NCI-H2029 treated with DMSO at 0.1 percent for 48 hours (cell line): ENCODE measurements at regions not wholly inside any gene's neighbourhood (a gene's known extent, or its start where the extent isn't known, plus 50 kb on each side); places are given as distances from the start of the nearest gene placed in this dataset.

Source experiments
- DNase-seq: peaks from one replicate; lab custom pipeline; 2025; lab: John Stamatoyannopoulos, UW

DNA sequence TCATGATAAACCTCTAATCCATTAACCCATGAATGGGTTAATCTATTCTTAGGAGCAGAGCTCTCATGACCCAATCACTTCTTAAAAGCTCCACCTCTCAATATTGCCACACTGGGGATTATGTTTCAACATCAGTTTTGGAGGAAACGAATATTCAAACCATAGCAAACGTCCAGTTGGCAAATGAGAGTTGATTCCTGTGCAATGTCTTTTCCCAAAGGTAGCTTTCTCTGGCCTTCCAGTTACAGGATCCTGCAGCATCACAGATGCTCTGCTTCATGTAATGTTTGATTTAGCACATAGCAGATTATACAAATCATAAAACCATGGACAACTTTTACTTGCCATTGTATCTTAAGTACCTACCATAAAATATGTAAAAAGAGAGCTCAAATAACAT, 481.0 kb downstream of the TNS1 start:
- DNase-seq: no peak

DNA sequence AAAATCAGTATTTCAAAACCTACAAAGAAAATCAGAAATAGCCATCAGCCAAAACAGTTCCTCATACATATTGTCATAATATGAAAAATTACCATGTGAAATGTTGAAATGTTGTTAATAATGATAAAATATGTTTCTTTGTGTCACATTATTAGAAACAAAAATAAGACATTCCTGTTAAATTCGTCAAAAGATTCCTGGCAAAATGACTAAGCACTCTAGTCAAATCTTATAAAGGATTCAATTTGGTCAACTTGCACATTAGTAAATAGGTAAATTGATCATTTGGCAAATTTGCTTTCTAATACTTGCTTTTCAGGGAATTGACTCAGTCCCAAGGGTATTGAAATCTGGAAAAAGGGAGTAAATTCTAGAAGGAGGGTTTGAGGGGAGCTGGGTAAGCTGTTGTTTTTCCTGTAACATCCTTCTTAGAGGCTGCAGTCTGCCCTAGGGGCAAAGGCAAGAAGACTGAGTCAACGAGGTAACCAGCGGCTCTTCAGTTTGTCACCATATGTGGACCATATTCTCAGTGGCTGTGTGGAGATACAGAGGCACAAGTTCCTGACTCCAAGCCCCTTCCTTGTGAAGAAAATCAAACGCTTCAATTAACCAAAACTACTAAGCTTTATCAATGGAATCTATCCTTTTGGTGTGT, 482.3 kb downstream of the TNS1 start:
- DNase-seq: no peak

DNA sequence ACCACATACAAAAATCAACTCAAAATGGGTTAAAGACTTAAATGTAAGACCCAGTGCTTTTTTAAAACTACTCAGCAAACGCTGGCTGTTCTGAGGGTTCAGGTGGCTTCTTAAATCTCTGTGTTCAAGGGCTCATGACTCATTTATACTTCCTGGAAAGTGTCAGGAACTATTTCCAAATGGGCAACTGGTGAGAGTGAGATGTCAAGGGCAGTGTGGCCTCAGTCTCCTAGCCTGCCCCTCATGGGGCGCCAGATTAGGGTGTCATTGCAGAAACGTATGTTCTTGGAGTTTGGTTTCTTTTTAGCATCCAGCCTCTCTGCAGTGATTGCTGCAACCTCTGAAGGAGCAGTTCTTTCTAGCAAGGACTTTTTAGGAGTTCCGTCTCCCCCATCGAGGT, 485.4 kb downstream of the TNS1 start:
- no peak for DNase-seq

DNA sequence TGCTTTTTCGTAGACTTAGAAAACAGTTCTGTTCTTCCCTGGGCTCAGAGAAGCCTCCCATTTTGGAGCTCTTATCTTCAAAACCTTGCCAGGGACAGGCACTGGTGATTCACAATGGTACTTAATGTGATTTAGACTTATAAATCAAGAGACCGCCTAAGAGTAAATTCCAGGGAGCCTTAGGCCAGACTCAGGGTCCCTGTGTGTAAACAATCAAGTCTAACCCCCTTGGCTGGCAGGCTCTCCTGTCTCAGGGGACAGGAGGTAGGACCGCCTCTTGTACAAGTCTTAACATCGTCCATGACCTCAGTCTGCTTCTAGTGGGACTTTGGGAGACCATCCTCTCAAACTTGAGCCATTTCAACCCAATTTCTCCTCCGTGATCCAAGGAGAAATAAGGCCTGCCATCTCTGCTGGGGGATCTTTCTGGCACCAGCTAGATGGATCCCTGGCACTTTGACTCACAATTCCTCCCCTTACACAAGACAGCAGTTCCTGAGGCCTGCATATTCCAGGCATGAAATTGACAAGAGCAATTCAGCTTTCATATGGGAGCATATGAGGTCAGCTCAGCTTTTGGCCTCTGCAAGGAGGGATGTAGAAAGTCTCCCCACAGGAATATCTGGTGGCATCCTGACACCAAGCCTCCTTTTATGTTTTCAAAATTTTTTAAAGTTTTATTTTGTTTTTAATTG, 487.0 kb downstream of the TNS1 start:
- no peak for DNase-seq

DNA sequence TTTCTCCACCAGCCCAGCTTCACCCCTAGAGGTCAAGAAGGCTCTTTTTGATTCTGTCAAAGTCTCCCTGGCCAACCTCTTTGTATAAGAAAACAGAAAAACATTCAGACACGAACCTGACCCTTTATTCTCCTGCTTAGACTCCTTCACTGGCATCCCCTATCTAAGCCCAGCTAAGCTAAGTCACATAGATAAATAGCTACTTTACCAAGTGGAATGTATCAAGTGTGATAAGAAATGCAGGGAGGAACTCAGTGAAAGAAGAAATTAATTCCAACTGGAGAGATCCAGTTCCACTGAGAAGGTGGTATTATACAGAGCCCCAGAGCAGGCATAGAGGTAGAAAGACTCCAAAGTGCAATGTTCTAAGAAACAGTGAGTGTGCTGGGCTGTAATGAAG, 489.5 kb downstream of the TNS1 start:
- no peak for DNase-seq

DNA sequence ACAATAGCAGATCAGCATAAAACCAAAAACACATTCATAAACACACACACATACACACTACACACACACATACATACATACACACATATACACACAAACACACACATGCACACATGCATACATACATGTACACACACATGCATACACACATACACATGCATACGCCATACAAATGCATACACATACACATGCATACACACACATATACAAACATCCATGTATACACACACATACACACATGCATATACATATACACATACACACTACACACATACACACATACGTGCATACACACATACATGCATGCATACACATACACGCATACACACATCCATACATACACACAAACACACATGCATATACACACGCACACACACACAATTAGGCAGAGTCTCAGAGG, 490.1 kb downstream of the TNS1 start:
- no peak for DNase-seq

DNA sequence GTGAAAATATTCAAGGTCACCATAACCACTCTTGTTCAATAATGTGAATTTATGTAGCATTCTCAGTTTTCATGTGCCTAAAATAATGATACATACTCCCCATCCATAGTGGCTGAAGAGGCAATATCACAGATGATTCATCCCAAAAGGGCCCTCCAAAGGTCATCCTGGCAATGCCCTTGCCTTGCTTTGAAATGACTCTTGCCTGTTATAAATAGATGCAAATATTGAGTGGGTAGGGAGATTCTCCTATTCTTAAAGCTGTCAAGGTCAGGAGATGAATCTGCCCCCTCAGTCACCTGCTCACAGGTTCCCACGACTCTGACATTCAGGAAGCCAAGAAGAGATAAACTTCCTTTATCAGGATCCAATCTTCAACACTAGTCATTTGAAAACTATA, 490.5 kb downstream of the TNS1 start:
- DNase-seq: no peak

DNA sequence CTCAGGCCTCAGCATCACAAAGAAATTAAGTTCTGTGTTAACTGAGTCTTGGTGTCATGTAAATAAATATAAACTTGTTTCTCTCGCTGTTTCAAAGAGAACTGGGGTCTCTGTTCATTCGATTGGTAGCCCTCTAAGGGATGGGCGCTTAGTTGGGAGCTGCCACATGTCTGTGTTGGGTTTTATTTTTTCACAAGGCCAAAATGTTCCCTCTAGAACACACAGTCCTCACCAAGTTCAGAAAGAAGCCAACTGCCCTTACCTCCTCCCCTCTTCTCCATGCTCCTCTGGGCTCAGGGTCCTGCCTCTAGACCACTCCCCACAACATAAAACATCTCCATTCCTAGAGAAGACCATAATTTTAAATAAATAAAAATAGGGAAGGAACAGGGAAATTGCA, 490.9 kb downstream of the TNS1 start:
- no peak for DNase-seq

DNA sequence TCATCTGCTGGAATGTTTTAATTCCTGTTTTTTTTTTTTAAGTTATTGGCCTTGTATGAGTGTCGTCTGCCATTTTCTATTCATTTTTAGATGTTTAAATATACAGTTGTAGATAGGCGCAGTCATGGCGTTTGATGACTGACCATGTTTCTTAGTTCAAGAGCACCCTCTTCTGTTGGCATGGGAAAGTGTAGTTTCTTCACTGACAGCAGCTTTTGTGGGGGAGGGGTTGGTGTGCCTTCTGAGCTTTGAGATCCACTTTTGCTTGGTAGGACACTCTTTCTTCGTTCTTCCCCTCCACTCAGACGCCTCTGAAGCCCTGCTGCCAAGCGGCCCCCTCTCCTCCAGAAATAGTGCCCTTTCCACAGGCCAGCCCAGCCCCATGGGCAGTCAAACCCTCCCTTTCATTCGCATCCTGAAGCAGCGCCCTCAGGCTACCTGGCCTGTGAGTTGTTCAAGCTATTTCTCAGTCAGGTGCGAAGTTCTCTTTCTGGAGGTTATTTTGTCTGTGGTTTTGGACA, 492.0 kb downstream of the TNS1 start:
- DNase-seq: peak; percentile 84

DNA sequence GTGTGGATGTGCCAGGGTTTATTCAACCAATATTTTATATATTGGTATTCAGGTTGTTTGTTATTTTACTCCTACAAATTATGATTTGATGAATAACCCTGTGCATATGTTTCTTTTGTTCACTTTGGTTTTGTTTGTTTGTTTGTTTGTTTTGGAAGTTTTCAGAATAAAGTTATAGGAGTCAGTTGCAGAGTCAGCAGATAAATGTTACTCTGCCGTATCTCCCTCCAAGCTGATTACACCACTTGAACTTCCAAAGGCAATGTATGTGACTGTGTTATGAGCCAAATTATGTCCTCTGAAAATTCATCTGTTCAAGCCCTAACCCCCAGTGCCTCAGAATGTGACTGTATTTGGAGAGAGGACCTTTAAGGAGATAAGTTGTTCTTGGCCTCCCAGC, 497.5 kb downstream of the TNS1 start:
- no peak for DNase-seq

DNA sequence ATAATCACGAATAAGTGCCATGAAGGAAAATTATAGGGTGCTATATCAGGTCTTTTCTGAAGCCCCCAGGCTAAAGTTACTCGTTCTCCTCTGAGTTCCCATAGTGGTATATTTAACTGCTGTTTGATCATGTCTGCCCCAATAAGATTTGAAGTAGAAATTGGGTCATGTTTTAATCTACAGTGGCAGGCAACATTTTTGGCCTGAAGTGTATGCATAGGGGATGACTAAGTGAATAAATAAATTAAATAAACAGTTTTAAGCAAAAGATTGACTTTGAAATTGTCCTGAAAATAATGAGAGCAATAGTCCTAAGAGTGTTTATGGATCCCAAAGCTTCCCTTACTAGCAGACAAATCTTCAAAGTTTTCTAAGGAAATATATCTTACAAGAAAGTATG, 500.9 kb downstream of the TNS1 start:
- DNase-seq: no peak

DNA sequence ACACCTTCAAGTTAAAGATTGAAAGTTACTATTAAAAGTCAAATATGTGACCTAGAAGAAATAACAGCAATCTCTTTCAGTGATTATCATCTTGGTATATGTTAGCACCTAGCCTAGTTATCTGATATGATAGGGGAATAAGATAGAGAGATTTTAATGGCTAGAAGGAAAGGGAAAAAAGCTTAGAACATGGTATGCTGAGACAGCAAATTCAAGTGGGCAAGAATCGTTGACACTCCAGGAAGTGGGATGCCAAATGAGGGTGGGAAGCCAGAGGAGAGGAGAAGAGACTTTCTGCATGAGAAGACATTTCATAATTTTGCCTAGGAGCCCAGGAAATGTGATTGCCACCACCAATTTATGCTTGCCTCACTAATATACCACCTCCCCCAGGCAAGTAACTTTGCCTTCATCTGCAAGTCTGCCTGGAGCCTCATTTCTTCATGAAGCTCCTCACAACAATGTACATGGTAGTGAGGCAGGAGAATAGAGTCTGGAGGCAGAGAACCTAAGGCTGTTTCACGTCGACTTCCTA, 504.9 kb downstream of the TNS1 start:
- no peak for DNase-seq

DNA sequence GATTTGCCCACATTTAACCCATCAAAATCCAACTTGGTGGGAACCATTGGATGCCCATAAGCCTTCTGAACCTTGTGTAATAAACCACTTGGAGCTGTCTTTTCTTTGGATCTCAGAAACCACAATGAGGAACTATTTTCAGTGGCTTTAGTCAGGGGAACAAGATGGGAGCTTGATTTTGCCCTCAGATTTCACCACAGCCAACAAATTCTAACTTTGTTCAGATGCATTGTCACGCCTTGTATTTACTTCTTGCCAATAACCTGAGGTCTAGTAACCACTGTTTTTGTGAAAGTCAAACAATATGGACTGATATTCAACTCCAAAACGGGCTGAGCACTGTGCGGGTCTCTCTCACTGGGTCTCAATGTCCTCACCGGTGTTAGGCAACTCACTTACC, 508.2 kb downstream of the TNS1 start:
- no peak for DNase-seq

DNA sequence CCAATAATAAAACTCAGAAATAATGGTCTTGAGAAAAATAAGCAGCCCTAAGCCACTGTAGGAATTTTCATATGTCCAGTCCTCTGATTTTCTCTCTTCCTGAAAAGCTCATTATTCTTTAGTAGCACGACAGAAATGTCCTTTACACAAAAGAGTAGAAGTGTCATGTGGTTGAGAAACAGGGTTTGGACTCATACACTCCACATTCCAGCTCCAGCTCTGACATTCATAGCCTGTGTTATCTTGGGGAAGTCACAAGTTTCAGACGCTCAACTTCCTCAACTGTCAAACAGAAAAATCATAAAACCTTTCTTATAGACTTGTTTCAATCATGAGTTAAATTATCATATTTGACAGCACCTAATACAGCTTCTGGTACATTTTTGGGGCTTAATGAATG, 511.5 kb downstream of the TNS1 start:
- DNase-seq: no peak

DNA sequence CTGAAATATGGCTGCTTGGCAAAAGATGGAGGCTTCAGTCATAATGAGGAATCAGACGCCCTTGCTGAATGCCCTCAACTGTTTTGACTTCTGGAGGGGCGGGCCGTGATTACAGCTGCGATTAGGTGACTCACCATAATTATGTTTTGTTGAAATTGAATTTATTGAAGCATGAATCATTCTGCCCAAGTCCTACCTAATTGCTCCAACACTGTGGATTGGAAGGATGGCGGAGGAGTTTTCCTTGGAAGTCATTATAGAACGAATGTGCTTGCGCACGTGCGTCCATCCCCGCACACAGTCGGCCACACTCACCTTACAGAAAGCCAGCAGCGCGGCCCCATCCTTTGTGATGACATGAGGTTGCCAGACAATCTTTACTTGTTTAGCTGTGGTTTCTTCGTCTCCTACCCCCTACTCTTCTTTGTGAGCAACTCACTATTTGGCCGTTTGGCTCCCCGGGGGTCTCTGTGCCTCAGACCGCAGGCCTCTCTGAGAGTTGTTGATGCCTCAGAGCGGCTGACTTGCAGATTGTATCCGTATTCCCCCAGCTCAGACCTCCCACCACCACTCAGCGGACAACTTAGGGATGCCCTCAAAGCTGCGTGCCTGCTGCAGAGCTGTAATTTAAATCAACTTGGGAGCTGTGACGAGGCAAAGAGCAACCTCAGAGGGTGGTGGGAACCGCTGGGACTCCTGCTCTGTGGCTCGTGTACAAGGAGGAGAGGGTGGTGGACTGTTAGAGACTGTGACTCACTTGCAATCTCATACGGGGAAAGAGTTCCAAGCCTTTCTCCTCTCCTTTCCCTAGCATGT, 513.4 kb downstream of the TNS1 start:
- no peak for DNase-seq

DNA sequence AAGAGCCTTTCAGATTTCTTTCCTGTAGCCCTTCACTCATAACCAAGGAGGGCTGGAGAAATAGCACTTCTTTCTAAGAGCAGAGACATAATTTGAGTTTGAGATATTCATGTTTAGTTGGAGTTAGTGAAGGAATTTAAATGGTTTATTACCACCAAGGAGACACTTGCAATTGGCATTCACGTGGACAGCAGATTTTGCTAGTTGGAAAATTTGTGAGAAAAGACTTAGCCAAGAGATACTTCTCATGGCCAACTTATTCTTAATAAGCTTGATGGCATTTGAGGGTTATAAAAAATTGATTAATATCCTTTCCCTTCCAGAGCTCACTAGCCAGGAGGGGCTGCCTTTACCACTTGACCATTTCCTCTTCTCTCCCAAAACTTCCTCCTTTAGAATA, 518.7 kb downstream of the TNS1 start:
- DNase-seq: no peak

DNA sequence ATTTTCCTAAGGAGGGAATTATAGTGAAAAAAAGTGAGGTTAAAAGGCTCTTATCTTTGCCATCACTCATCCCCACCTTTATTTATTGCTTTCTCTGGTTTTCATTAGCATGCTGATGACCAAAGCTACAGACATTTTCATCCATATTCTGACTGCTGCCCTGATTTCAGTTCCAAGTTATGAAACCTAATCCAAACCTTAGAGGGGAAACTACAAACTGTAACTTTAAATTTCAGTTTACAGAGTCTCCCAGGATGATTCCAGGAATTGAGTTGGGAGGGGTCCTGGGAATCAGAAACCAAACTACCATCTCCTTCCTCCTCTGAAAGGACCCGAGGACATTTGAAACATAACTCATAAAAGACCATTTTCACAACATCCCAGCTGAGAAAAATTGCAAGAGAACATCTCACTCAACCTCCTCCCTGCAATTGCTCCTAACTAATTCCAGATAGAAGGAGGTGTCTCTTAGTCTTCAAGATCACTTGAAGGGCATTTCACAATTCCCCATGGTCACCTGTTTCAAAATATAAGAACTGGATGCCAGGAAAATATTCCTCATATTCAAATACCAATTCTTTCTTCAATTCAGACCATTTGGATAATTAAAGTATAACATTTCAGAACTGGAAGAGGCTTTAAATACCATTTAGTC, 520.6 kb downstream of the TNS1 start:
- DNase-seq: no peak

DNA sequence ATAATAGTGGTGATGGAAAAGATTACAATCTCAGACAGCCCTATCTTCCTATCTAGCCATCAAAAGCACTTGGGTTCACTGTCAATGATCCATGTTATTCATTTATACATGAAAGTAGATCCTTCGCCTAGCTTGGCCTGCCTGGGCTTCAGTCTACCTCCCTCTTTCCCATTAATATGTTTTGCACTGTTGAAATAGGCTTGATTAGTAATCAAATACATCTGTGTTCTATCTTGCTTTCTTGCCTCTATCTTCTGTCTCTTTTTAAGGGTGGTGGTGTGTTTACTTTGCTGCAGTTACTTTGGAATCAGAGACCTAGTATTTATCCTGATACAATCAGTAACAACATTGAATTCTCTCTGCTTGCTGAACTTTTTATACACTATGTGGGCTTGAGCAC, 521.2 kb downstream of the TNS1 start:
- no peak for DNase-seq

DNA sequence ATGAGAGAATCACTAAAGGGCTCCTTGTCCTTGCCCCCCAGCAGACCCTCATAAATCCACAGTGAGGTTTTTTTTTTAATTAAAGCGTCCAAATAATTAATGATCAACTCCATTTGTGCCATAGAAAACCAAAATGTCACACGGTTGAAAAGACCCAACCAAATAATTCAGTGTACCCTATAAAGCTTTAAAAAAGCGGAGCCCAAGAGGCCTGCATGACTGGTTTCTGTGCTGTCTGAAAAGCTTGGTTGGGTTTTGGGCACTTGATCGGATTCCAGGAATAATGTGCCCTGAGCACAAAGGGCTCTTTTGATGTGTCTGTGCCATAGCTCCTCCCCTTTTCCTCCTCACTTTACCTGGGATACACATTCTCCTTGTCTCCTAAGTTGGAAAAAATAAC, 523.2 kb downstream of the TNS1 start:
- DNase-seq: no peak

DNA sequence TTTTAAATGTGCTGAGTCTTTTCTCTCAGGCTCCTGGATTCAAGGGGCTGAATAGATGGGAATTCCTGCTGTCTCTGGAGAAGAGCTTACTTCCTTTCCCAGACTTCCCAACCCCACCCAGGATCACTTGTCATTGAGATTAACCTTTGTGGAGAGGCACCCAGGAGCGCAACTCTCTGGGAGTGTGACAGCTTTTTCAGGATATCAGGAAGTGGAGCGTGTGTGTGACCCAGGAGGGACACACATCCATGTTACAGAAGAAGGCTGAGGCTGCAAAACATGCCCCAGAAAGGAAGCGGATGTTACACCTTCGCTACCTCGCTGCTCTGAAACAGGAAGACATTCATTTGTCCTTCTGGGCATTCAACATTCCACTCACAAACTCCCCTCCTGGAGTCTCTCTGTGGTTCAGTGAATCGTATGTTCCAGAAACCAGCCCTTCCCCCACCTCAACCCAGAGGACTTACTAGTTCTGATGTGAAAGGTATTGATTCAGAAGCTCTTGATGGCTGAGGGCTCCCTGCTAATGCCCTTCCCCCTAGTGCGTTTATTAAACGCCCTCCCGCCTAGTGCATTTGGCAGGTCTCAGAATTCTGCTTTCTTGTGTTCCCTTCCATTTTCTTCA, 523.9 kb downstream of the TNS1 start:
- DNase-seq: no peak

DNA sequence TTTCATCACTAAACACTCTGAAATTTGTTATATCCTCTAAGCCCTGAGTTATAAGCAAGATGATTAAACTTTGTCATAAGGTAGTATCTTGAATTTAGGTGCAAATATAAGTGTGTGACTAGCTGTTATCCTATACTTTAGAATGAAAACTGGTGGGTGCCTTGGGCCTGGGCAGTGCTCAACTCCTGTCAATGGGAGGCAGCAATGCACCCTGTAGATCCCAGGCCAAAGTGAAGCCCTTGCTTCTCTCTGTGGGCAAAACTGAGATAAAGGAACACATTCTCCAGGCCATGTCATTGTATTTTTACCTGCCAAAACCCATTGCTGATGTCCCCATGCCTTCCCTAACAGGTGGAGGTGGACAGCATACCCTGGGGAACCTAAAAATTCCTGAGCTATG, 525.2 kb downstream of the TNS1 start:
- no peak for DNase-seq

DNA sequence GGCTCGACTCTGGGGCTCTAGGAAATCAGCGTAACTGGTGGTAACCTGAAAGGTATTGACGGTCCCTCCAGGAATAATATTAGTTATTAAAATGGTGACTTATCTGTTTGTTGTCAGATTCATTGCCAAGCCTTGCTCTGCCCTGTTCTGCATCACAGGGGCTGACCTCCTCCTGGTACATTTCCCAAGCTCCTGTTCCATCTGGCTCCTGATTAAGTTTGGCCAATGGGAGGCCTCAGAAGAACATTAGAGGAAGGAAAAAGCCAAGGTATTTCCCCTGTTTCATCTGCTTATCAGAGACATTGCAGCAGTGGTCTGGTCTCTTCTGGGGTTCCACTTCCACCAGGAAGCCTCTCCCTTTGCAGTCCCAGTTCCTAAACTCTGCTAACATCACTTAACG, 527.0 kb downstream of the TNS1 start:
- DNase-seq: no peak
